ENCODE measurements at regions not wholly inside any gene's neighbourhood (a gene's known extent, or its start where the extent isn't known, plus 50 kb on each side); places are given as distances from the start of the nearest gene placed in this dataset.

- DNase-seq, result no peak
Observed at GRCh38 chr13:109880371-109881346, 94.3 kb upstream of the IRS2 start.

GRCh38 chr13:109879338-109879737 lies 93.0 kb upstream of the IRS2 start:
- DNase-seq, result no peak

GRCh38 chr13:109877809-109878208 lies 91.4 kb upstream of the IRS2 start:
- DNase-seq, result no peak

- DNase-seq, result no peak
Observed at GRCh38 chr13:109875746-109876145, 89.4 kb upstream of the IRS2 start.

- no peak for DNase-seq
Observed at GRCh38 chr13:109874484-109875454, 88.4 kb upstream of the IRS2 start.

GRCh38 chr13:109873351-109874123 lies 87.2 kb upstream of the IRS2 start:
- DNase-seq, result no peak

- no peak for DNase-seq
Observed at GRCh38 chr13:109872864-109873263, 86.5 kb upstream of the IRS2 start.

- no peak for DNase-seq
Observed at GRCh38 chr13:109870696-109871370, 84.5 kb upstream of the IRS2 start.

GRCh38 chr13:109870274-109870673 lies 83.9 kb upstream of the IRS2 start:
- DNase-seq, result no peak

GRCh38 chr13:109869312-109870237 lies 83.2 kb upstream of the IRS2 start:
- peak; percentile 100 for DNase-seq

- DNase-seq, result peak; percentile 75
Observed at GRCh38 chr13:109868578-109869311, 82.4 kb upstream of the IRS2 start.

- no peak for DNase-seq
Observed at GRCh38 chr13:109867766-109868165, 81.4 kb upstream of the IRS2 start.

GRCh38 chr13:109862627-109863026 lies 76.2 kb upstream of the IRS2 start:
- DNase-seq, result no peak

- no peak for DNase-seq
Observed at GRCh38 chr13:109859898-109860297, 73.5 kb upstream of the IRS2 start.

- no peak for DNase-seq
Observed at GRCh38 chr13:109859216-109859835, 72.9 kb upstream of the IRS2 start.

GRCh38 chr13:109858319-109858718 lies 71.9 kb upstream of the IRS2 start:
- DNase-seq, result no peak

GRCh38 chr13:109857803-109858202 lies 71.4 kb upstream of the IRS2 start:
- DNase-seq, result no peak

- DNase-seq, result no peak
Observed at GRCh38 chr13:109857325-109857724, 70.9 kb upstream of the IRS2 start.

GRCh38 chr13:109856350-109856749 lies 70.0 kb upstream of the IRS2 start:
- DNase-seq, result no peak

- DNase-seq, result no peak
Observed at GRCh38 chr13:109853153-109853552, 66.8 kb upstream of the IRS2 start.
